Ishikawa (cell line): ENCODE measurements at regions not wholly inside any gene's neighbourhood (a gene's known extent, or its start where the extent isn't known, plus 50 kb on each side); places are given as distances from the start of the nearest gene placed in this dataset.

ENCODE experiments used
- CEBPB ChIP-seq: IDR thresholded peaks from 2 replicates; pipeline ENCODE4 v1.6.1; 2012
- CREB1 ChIP-seq: IDR thresholded peaks from 2 replicates; pipeline ENCODE4 v1.6.1; 2012; ENCODE audit warnings: low read depth
- EP300 ChIP-seq: IDR thresholded peaks from 2 replicates; pipeline ENCODE4 v1.6.1; 2012; ENCODE audit warnings: borderline replicate concordance
- MAX ChIP-seq: IDR thresholded peaks from 2 replicates; pipeline ENCODE4 v1.6.1; 2012
- RAD21 ChIP-seq: IDR thresholded peaks from 2 replicates; pipeline ENCODE4 v1.6.1; 2012; ENCODE audit warnings: low read depth
- REST ChIP-seq: IDR thresholded peaks from 2 replicates; pipeline ENCODE4 v1.6.1; 2012; ENCODE audit warnings: low read depth, mild to moderate bottlenecking
- TAF1 ChIP-seq: IDR thresholded peaks from 2 replicates; pipeline ENCODE4 v1.6.1; 2012; ENCODE audit warnings: low read depth, mild to moderate bottlenecking
- TEAD4 ChIP-seq: IDR thresholded peaks from 2 replicates; pipeline ENCODE4 v1.6.1; 2012
- USF1 ChIP-seq: IDR thresholded peaks from 2 replicates; pipeline ENCODE4 v1.6.1; 2012
- YY1 ChIP-seq: IDR thresholded peaks from 2 replicates; pipeline ENCODE4 v1.6.1; 2012; ENCODE audit warnings: low read depth
- ZBTB7A ChIP-seq: IDR thresholded peaks from 2 replicates; pipeline ENCODE4 v1.6.1; 2012; ENCODE audit warnings: low read depth

- no peak for TF ChIP-seq ZBTB7A
- no peak for TF ChIP-seq EP300
- no peak for TF ChIP-seq CEBPB
- TF ChIP-seq YY1: no peak
- TF ChIP-seq CREB1: no peak
- TF ChIP-seq RAD21: no peak
- TF ChIP-seq TAF1: no peak
- TF ChIP-seq MAX: no peak
- TF ChIP-seq TEAD4: no peak
- no peak for TF ChIP-seq USF1
- no peak for TF ChIP-seq REST
Observed at GRCh38 chr12:116370004-116370404, 92.5 kb upstream of the MED13L start.
